Ovary (tissue), 7 donors: ENCODE measurements at regions not wholly inside any gene's neighbourhood (a gene's known extent, or its start where the extent isn't known, plus 50 kb on each side); places are given as distances from the start of the nearest gene placed in this dataset.

Source experiments
- DNase-seq, 5 donors: peaks; one replicate each; pipeline ENCODE4 v3.0.0-alpha.2; 2019 to 2020
- H3K27ac ChIP-seq, 2 donors: fragments of 200-600 bp; one replicate each; pipeline versions ENCODE4 v1.5.1 to v1.8.0; 2019 to 2022
- H3K27me3 ChIP-seq: fragments of 200-600 bp; one replicate; pipeline ENCODE4 v1.8.0; 2022
- H3K36me3 ChIP-seq: fragments of 200-600 bp; sonication (generic); one replicate; pipeline ENCODE4 v1.5.1; 2019
- H3K4me1 ChIP-seq: one replicate; pipeline ENCODE4 v1.8.1; 2013; ENCODE audit warnings: mild to moderate bottlenecking, moderate library complexity; ENCODE audit not compliant: insufficient read depth
- H3K4me3 ChIP-seq: fragments of 200-600 bp; sonication (generic); one replicate; pipeline ENCODE4 v1.5.1; 2017
- H3K9me3 ChIP-seq, 2 donors: fragments of 200-600 bp in 1 of 2; sonication (generic) in 1 of 2; one replicate each; pipeline versions ENCODE4 v1.5.1 to v1.8.1; 2013 to 2019; ENCODE audit warnings: mild to moderate bottlenecking in 1 of 2, moderate library complexity in 1 of 2
- CTCF ChIP-seq, 3 donors: fragments of 450-650 bp in 2 of 3; fragments of 200-600 bp in 1 of 3; IDR thresholded peaks; one replicate each; pipeline versions ENCODE4 v1.5.1 to v1.8.0; 2016 to 2022; ENCODE audit warnings: antibody characterized with exemption in 3 of 3, mild to moderate bottlenecking in 1 of 3
- EP300 ChIP-seq: sonication (generic); formaldehyde crosslinking; IDR thresholded peaks from one replicate; pipeline ENCODE4 v1.6.1; 2017; ENCODE audit warnings: antibody characterized with exemption
- POLR2A ChIP-seq: fragments of 450-650 bp; IDR thresholded peaks from one replicate; pipeline ENCODE4 v1.6.1; 2017; ENCODE audit warnings: antibody characterized with exemption, mild to moderate bottlenecking, moderate library complexity
- WGBS, 3 donors: extraction: QIAGEN DNeasy Blood & Tissue Kit in 1 of 3; methylation state at CpG; one replicate each; pipeline versions ENCODE4 v1.1.5 to v1.1.7; 2013 to 2017; 5-methylcytosine and 5-hydroxymethylcytosine counted together
- intact Hi-C, 4 donors: fragments of 100-400 bp; cut with DNase I; formaldehyde crosslinking; loops; one replicate each; pipeline versions ENCODE4 v1.11.0 to v1.15.1; 2022 to 2023
- donor health status: DM: no; HTN: no; CAD: no; lungs with moderate emphysema.
- donor health status: DM: no; HTN: no; CAD: no.
- donor health status: Bipolar disorder and iron deficiency.
- donor health status: DM: no; HTN: no; CAD: no.
- donor health status: DM: yes; HTN: yes; CAD: no.

- H3K4me3 ChIP-seq = no peak overlapping the region
- H3K9me3 ChIP-seq = no peaks in the 10 kb centered on the region
- no peak overlapping the region for H3K27ac ChIP-seq
- intact Hi-C loops = no loop called here
- H3K4me1 ChIP-seq = no peaks in the 10 kb centered on the region
- DNase-seq = no peak
- no peak for TF ChIP-seq CTCF (IDR thresholded peaks at IDR 0.05)
- H3K36me3 ChIP-seq = no peaks in the 10 kb centered on the region
- H3K27me3 ChIP-seq = no peaks in the 10 kb centered on the region
These were observed 1015.0 kb upstream of the AGA start for GRCh38 chr4:178457286-178457685.

- H3K27me3 ChIP-seq = no peaks in the 10 kb centered on the region
- H3K4me3 ChIP-seq = no peak overlapping the region
- no peaks in the 10 kb centered on the region for H3K36me3 ChIP-seq
- DNase-seq = no peak
- no peaks in the 10 kb centered on the region for H3K4me1 ChIP-seq
- TF ChIP-seq CTCF (IDR thresholded peaks at IDR 0.05) (no peak), POLR2A (no peak), EP300 (no peak)
- no peak overlapping the region for H3K27ac ChIP-seq
- intact Hi-C loops = no loop called here
- no peaks in the 10 kb centered on the region for H3K9me3 ChIP-seq
- WGBS, 3 donors = 59 to 73% (median 60%) methylated on average over 4 of the region's 4 CpGs
These were observed 1020.5 kb upstream of the AGA start for GRCh38 chr4:178462710-178463109.

- DNase-seq = no peak
- H3K27ac ChIP-seq = no peak overlapping the region
- peaks cover 4% of the 10 kb centered on the region for H3K4me1 ChIP-seq
- no peaks in the 10 kb centered on the region for H3K36me3 ChIP-seq
- no peaks in the 10 kb centered on the region for H3K9me3 ChIP-seq
- H3K27me3 ChIP-seq = no peaks in the 10 kb centered on the region
- TF ChIP-seq EP300 = no peak
- TF ChIP-seq CTCF (IDR thresholded peaks at IDR 0.05) = no peak
- no peak for TF ChIP-seq POLR2A
- no peak overlapping the region for H3K4me3 ChIP-seq
- intact Hi-C loops = no loop called here
- WGBS, 3 donors = 85 to 87% (median 86%) methylated on average over 2 of the region's 2 CpGs
These were observed 1021.5 kb upstream of the AGA start for GRCh38 chr4:178463747-178464146.

- no peak overlapping the region for H3K27ac ChIP-seq
- intact Hi-C loops = no loop called here
- TF ChIP-seq EP300 (no peak), CTCF (IDR thresholded peaks at IDR 0.05) (no peak), POLR2A (no peak)
- H3K4me1 ChIP-seq = peaks cover 4% of the 10 kb centered on the region
- no peak overlapping the region for H3K4me3 ChIP-seq
- H3K9me3 ChIP-seq = no peaks in the 10 kb centered on the region
- no peaks in the 10 kb centered on the region for H3K27me3 ChIP-seq
- H3K36me3 ChIP-seq = no peaks in the 10 kb centered on the region
- no peak for DNase-seq
- 72 to 88% (median 75%) methylated on average over 4 of the region's 4 CpGs for WGBS, 3 donors
These were observed 1029.0 kb upstream of the AGA start for GRCh38 chr4:178470996-178471784.
